Neural progenitor cell (in vitro differentiated cells): ENCODE measurements at regions not wholly inside any gene's neighbourhood (a gene's known extent, or its start where the extent isn't known, plus 50 kb on each side); places are given as distances from the start of the nearest gene placed in this dataset.
"Not testable (repeated sequence)": the region's sequence is repeated elsewhere in the genome, so short reads cannot be mapped to it uniquely, and the experiment has no call there.

Experiments used
- DNase-seq: peaks from one replicate; pipeline ENCODE4 v3.0.0-alpha.2; 2016; ENCODE audit warnings: low spot score
- H2AFZ ChIP-seq: fragments of 200-600 bp; sonication (generic); replicated peaks from 2 replicates; pipeline ENCODE4 v1.6.1; 2016; ENCODE audit warnings: antibody characterized with exemption
- H3F3A ChIP-seq: fragments of 200-600 bp; sonication (generic); 2 replicates; pipeline ENCODE4 v1.6.1; 2016; ENCODE audit warnings: antibody characterized with exemption, low read depth
- H3K27ac ChIP-seq: fragments of 200-600 bp; sonication (generic); 2 replicates; pipeline ENCODE4 v1.5.1; 2016; ENCODE audit warnings: mild to moderate bottlenecking
- H3K27me3 ChIP-seq: fragments of 200-600 bp; sonication (generic); 2 replicates; pipeline ENCODE4 v1.6.1; 2016; ENCODE audit warnings: mild to moderate bottlenecking, moderate library complexity
- H3K36me3 ChIP-seq: fragments of 200-600 bp; sonication (generic); 2 replicates; pipeline ENCODE4 v1.5.1; 2016
- H3K4me1 ChIP-seq: fragments of 200-600 bp; sonication (generic); 2 replicates; pipeline ENCODE4 v1.6.1; 2016; ENCODE audit warnings: mixed run types
- H3K4me2 ChIP-seq: fragments of 200-600 bp; sonication (generic); 2 replicates; pipeline ENCODE4 v1.6.1; 2016
- H3K4me3 ChIP-seq: fragments of 200-600 bp; sonication (generic); 2 replicates; pipeline ENCODE4 v1.5.1; 2016
- H3K79me2 ChIP-seq: fragments of 200-600 bp; sonication (generic); 2 replicates; pipeline ENCODE4 v1.6.1; 2016; ENCODE audit warnings: low read depth
- H3K9ac ChIP-seq: fragments of 200-600 bp; sonication (generic); 2 replicates; pipeline ENCODE4 v1.6.1; 2016
- H3K9me3 ChIP-seq: fragments of 200-600 bp; sonication (generic); 2 replicates; pipeline ENCODE4 v1.5.1; 2016; ENCODE audit warnings: low read depth
- H4K20me1 ChIP-seq: fragments of 200-600 bp; sonication (generic); 2 replicates; pipeline ENCODE4 v1.6.1; 2016; ENCODE audit warnings: low read depth
- H3K27ac Mint-ChIP-seq: 3 replicates; pipeline ENCODE4 v1.8.0; 2021; ENCODE audit warnings: mixed read lengths
- H3K27me3 Mint-ChIP-seq: 2 replicates; pipeline ENCODE4 v1.8.0; 2022; ENCODE audit warnings: low read depth, mild to moderate bottlenecking, inconsistent platforms, moderate library complexity, mixed read lengths; ENCODE audit not compliant: insufficient read depth
- H3K36me3 Mint-ChIP-seq: 3 replicates; pipeline ENCODE4 v1.8.0; 2021; ENCODE audit warnings: mixed read lengths
- H3K4me1 Mint-ChIP-seq: 3 replicates; pipeline ENCODE4 v1.8.0; 2021; ENCODE audit warnings: mixed read lengths
- H3K4me3 Mint-ChIP-seq: 3 replicates; pipeline ENCODE4 v1.8.0; 2021; ENCODE audit warnings: mild to moderate bottlenecking, moderate library complexity, mixed read lengths
- H3K9me3 Mint-ChIP-seq: 3 replicates; pipeline ENCODE4 v1.8.0; 2020; ENCODE audit warnings: mixed read lengths
- EZH2 ChIP-seq: fragments of 200-600 bp; sonication (generic); IDR thresholded peaks from 2 replicates; pipeline ENCODE4 v1.6.1; 2017; ENCODE audit warnings: antibody characterized with exemption, mild to moderate bottlenecking, moderate library complexity
- EZH2phosphoT487 ChIP-seq: fragments of 200-600 bp; sonication (generic); IDR thresholded peaks from 2 replicates; pipeline ENCODE4 v1.6.1; 2017; ENCODE audit warnings: antibody characterized with exemption
- TF ChIP-seq, protein P1 (sequence below): fragments of 200-600 bp; sonication (generic); IDR thresholded peaks from 2 replicates; pipeline ENCODE4 v1.5.1; 2017; ENCODE audit warnings: antibody characterized with exemption, mild to moderate bottlenecking

GRCh38 chr5:92268343-92268742 lies 885.2 kb upstream of the ARRDC3 start:
- Histone ChIP-seq H2AFZ (no peak overlapping the region), H4K20me1 (no peaks in the 10 kb centered on the region), H3K79me2 (no peaks in the 10 kb centered on the region), H3K4me1 (no peaks in the 10 kb centered on the region), H3K27ac (no peak overlapping the region), H3F3A (no peaks in the 10 kb centered on the region), H3K4me2 (no peak overlapping the region), H3K9me3 (no peaks in the 10 kb centered on the region), H3K9ac (no peak overlapping the region), H3K27me3 (no peaks in the 10 kb centered on the region), H3K4me3 (no peak overlapping the region), H3K36me3 (no peaks in the 10 kb centered on the region)
- Mint-ChIP-seq H3K27me3 (no peaks in the 10 kb centered on the region), H3K4me1 (no peaks in the 10 kb centered on the region), H3K36me3 (no peaks in the 10 kb centered on the region), H3K4me3 (no peak overlapping the region), H3K27ac (no peak overlapping the region), H3K9me3 (peaks cover 3% of the 10 kb centered on the region)
- DNase-seq = no peak
- TF ChIP-seq EZH2 (no peak), EZH2phosphoT487 (no peak)
- TF ChIP-seq, protein P1, sequence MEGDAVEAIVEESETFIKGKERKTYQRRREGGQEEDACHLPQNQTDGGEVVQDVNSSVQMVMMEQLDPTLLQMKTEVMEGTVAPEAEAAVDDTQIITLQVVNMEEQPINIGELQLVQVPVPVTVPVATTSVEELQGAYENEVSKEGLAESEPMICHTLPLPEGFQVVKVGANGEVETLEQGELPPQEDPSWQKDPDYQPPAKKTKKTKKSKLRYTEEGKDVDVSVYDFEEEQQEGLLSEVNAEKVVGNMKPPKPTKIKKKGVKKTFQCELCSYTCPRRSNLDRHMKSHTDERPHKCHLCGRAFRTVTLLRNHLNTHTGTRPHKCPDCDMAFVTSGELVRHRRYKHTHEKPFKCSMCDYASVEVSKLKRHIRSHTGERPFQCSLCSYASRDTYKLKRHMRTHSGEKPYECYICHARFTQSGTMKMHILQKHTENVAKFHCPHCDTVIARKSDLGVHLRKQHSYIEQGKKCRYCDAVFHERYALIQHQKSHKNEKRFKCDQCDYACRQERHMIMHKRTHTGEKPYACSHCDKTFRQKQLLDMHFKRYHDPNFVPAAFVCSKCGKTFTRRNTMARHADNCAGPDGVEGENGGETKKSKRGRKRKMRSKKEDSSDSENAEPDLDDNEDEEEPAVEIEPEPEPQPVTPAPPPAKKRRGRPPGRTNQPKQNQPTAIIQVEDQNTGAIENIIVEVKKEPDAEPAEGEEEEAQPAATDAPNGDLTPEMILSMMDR = no peak

- Histone ChIP-seq H3K4me3 (no peak overlapping the region), H3K9me3 (no peaks in the 10 kb centered on the region), H3F3A (no peaks in the 10 kb centered on the region), H3K79me2 (no peaks in the 10 kb centered on the region), H3K27ac (no peak overlapping the region), H3K4me2 (no peak overlapping the region), H3K4me1 (no peaks in the 10 kb centered on the region), H3K9ac (no peak overlapping the region), H4K20me1 (no peaks in the 10 kb centered on the region), H2AFZ (no peak overlapping the region), H3K27me3 (no peaks in the 10 kb centered on the region), H3K36me3 (no peaks in the 10 kb centered on the region)
- Mint-ChIP-seq H3K36me3 (no peaks in the 10 kb centered on the region), H3K27ac (no peak overlapping the region), H3K4me3 (no peak overlapping the region), H3K9me3 (no peaks in the 10 kb centered on the region), H3K4me1 (no peaks in the 10 kb centered on the region), H3K27me3 (no peaks in the 10 kb centered on the region)
- TF ChIP-seq EZH2phosphoT487 = no peak
- TF ChIP-seq, protein P1 = no peak
- TF ChIP-seq EZH2 = no peak
- DNase-seq = no peak
These were observed 884.7 kb upstream of the ARRDC3 start for GRCh38 chr5:92267830-92268229.

- Histone ChIP-seq H3K27ac (no peak overlapping the region), H3K79me2 (no peaks in the 10 kb centered on the region), H3K4me2 (no peak overlapping the region), H3K9me3 (no peaks in the 10 kb centered on the region), H3K4me1 (no peaks in the 10 kb centered on the region), H3K27me3 (no peaks in the 10 kb centered on the region), H4K20me1 (no peaks in the 10 kb centered on the region), H2AFZ (no peak overlapping the region), H3K9ac (no peak overlapping the region), H3K4me3 (no peak overlapping the region), H3F3A (no peaks in the 10 kb centered on the region), H3K36me3 (no peaks in the 10 kb centered on the region)
- no peak overlapping the region for H3K4me3 Mint-ChIP-seq
- no peak for DNase-seq
- H3K36me3 Mint-ChIP-seq = no peaks in the 10 kb centered on the region
- H3K27ac Mint-ChIP-seq = no peak overlapping the region
- no peaks in the 10 kb centered on the region for H3K27me3 Mint-ChIP-seq
- no peak for TF ChIP-seq EZH2
- H3K9me3 Mint-ChIP-seq = no peaks in the 10 kb centered on the region
- H3K4me1 Mint-ChIP-seq = no peaks in the 10 kb centered on the region
These were observed 882.7 kb upstream of the ARRDC3 start for GRCh38 chr5:92265804-92266203.

DNA sequence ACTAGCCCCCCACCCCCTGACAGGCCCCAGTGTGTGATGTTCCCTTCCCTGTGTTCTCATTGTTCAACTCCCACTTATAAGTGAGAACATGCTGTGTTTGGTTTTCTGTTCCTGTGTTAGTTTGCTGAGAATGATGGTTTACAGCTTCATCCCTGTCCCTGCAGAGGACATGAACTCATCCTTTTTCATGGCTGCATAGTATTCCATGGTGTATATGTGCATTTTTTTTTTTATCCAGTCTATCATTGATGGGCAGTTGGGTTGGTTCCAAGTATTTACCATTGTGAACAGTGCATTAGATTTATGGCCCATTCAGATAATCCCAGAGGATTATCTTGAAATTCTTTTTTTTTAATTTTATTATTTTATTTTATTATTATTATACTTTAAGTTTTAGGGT lies 872.5 kb upstream of the ARRDC3 start:
- H3K9me3 Mint-ChIP-seq = peaks cover 11% of the 10 kb centered on the region
- not testable (repeated sequence) for H3F3A ChIP-seq, H3K4me3 Mint-ChIP-seq, H3K4me3 ChIP-seq, H4K20me1 ChIP-seq, H3K27ac Mint-ChIP-seq, H3K27ac ChIP-seq, H3K36me3 Mint-ChIP-seq, H2AFZ ChIP-seq, DNase-seq, H3K27me3 ChIP-seq, H3K4me1 Mint-ChIP-seq, H3K27me3 Mint-ChIP-seq, H3K4me1 ChIP-seq, H3K9ac ChIP-seq, H3K4me2 ChIP-seq, H3K36me3 ChIP-seq, H3K79me2 ChIP-seq, H3K9me3 ChIP-seq
